Lower leg skin (tissue), 4 donors: ENCODE measurements at regions not wholly inside any gene's neighbourhood (a gene's known extent, or its start where the extent isn't known, plus 50 kb on each side); places are given as distances from the start of the nearest gene placed in this dataset.
A peak's percentile ranks its signal among the peaks of the same experiment; 100 is the strongest.

ENCODE experiments used
- DNase-seq, 2 donors: peaks; one replicate each; pipeline ENCODE4 v3.0.0-alpha.2; 2019; ENCODE audit warnings: low spot score in 2 of 2
- H3K4me3 ChIP-seq: fragments of 200-600 bp; sonication (generic); 2 replicates; pipeline ENCODE4 v1.5.1; 2017; ENCODE audit warnings: mild to moderate bottlenecking, low read depth; ENCODE audit not compliant: poor library complexity, severe bottlenecking
- POLR2A ChIP-seq, 2 donors: fragments of 450-650 bp; IDR thresholded peaks; one replicate each; pipeline ENCODE4 v1.6.1; 2016 to 2017; ENCODE audit warnings: antibody characterized with exemption in 2 of 2, mild to moderate bottlenecking in 1 of 2, moderate library complexity in 1 of 2
- WGBS, 2 donors: methylation state at CpG; one replicate each; pipeline ENCODE4 v1.1.5; 2018; 5-methylcytosine and 5-hydroxymethylcytosine counted together
- intact Hi-C: fragments of 100-400 bp; cut with DNase I; formaldehyde crosslinking; loops from one replicate; pipeline ENCODE4 v1.15.0; 2023; ENCODE audit warnings: low total_unique reads
- TF ChIP-seq, protein P1 (sequence below), 3 donors: fragments of 450-650 bp; IDR thresholded peaks; one replicate each; pipeline ENCODE4 v1.5.1; 2016; ENCODE audit warnings: antibody characterized with exemption in 3 of 3, mild to moderate bottlenecking in 3 of 3, moderate library complexity in 2 of 3

GRCh38 chr7:69518705-69519077 is 79.6 kb upstream of the AUTS2 start:
- H3K4me3 ChIP-seq, result no peak overlapping the region
- no peak for DNase-seq
- TF ChIP-seq, protein P1, sequence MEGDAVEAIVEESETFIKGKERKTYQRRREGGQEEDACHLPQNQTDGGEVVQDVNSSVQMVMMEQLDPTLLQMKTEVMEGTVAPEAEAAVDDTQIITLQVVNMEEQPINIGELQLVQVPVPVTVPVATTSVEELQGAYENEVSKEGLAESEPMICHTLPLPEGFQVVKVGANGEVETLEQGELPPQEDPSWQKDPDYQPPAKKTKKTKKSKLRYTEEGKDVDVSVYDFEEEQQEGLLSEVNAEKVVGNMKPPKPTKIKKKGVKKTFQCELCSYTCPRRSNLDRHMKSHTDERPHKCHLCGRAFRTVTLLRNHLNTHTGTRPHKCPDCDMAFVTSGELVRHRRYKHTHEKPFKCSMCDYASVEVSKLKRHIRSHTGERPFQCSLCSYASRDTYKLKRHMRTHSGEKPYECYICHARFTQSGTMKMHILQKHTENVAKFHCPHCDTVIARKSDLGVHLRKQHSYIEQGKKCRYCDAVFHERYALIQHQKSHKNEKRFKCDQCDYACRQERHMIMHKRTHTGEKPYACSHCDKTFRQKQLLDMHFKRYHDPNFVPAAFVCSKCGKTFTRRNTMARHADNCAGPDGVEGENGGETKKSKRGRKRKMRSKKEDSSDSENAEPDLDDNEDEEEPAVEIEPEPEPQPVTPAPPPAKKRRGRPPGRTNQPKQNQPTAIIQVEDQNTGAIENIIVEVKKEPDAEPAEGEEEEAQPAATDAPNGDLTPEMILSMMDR (IDR thresholded peaks at IDR 0.05), result no peak
- intact Hi-C loops, result no loop called here
- WGBS, 2 donors, result 57 to 63% methylated on average over 4 of the region's 4 CpGs

- TF ChIP-seq, protein P1 (IDR thresholded peaks at IDR 0.05), result no peak
- no peak for TF ChIP-seq POLR2A (IDR thresholded peaks at IDR 0.05)
- DNase-seq, result no peak
- intact Hi-C loops, result no loop called here
- WGBS, 2 donors, result 68 to 69% methylated on average over 5 of the region's 5 CpGs
- H3K4me3 ChIP-seq, result no peak overlapping the region
These were observed 71.7 kb upstream of the AUTS2 start for GRCh38 chr7:69526570-69526969.

GRCh38 chr7:69527706-69528105 is 70.6 kb upstream of the AUTS2 start:
- no peak overlapping the region for H3K4me3 ChIP-seq
- TF ChIP-seq, protein P1 (IDR thresholded peaks at IDR 0.05), result no peak
- no peak for TF ChIP-seq POLR2A (IDR thresholded peaks at IDR 0.05)
- intact Hi-C loops, result no loop called here
- DNase-seq, result no peak

DNA sequence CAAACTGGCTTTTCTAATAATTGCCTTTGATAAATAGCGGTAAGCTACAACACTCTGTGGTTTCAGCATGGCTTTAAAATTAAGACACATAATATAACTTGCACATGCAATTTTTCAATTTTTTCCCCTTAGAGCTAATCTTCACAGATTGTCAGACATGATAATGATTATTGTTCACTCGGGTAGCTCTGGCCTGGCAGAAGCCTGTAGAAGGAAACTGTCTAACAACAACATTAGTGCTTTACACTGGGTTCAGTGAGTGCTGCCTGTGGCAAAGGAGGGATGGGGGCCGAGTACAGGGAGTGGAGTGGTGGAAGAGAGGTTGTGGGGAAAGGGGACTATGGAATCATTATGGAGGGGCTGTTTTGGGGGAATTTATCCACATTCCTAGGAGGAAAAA is 67.2 kb upstream of the AUTS2 start:
- TF ChIP-seq, protein P1 (IDR thresholded peaks at IDR 0.05), result no peak
- TF ChIP-seq POLR2A (IDR thresholded peaks at IDR 0.05), result no peak
- peak in 1 of 2 donors; percentile 39 for DNase-seq
- WGBS, 2 donors, result 60 to 77% methylated on average over 3 of the region's 3 CpGs
- no peak overlapping the region for H3K4me3 ChIP-seq
- intact Hi-C loops, result no loop called here

DNA sequence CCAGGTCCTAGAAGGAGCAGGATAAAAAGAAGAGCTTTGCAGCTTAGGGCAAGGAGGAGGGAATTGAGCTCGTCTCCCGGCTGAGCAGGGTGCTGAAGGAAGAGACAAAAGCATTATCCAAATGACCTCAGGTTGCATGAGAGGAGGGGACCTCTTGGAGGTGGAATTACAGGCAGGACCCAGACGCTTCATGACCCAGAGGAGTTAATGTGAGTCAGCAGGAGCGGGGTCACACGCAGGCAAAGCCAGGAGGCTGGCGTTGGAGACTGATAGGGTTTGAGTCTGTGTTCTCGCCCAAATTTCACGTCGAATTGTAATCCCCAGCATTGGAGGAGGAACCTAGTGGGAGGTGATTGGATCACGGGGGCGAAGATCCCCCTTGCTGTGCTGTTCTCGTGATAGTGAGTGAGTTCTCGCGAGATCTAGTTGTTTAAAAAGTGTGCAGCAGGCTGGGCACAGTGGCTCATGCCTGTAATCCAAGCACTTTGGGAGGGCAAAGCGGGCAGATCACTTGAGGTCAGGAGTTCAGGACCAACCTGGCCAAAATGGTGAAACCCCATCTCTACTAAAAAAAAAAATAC is 63.7 kb upstream of the AUTS2 start:
- WGBS, 2 donors, result 71 to 72% methylated on average over 15 of the region's 15 CpGs
- H3K4me3 ChIP-seq, result no peak overlapping the region
- peak in 1 of 2 donors; percentile 52 for DNase-seq

DNA sequence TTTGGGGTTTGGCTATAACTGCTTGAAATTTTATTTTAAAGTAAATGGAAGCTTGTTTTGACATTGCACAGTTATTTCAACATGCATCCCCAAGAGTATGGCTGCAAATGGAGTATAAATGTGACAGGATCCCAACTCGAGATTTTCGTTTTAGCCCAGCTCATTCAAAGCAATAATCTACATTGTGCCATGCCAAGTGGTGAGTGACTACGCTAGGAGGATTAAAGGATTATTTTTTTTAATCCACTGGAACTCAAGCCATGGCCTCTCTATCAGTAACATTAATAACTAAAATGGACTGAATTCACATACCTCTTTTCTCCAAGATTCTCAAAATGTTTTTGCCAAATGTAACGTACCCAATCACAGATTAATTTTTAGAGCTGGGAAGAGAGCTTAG is 60.6 kb upstream of the AUTS2 start:
- no peak overlapping the region for H3K4me3 ChIP-seq
- TF ChIP-seq, protein P1 (IDR thresholded peaks at IDR 0.05), result no peak
- TF ChIP-seq POLR2A (IDR thresholded peaks at IDR 0.05), result no peak
- no peak for DNase-seq
- 87 to 88% methylated on average over 4 of the region's 4 CpGs for WGBS, 2 donors
- intact Hi-C loops, result no loop called here

More for the DNA sequence above, 63.7 kb upstream of the AUTS2 start:
- intact Hi-C loops, result no loop called here
- TF ChIP-seq POLR2A (IDR thresholded peaks at IDR 0.05), result no peak
- TF ChIP-seq, protein P1 (IDR thresholded peaks at IDR 0.05), result no peak
